BE2C (cell line): ENCODE measurements at regions not wholly inside any gene's neighbourhood (a gene's known extent, or its start where the extent isn't known, plus 50 kb on each side); places are given as distances from the start of the nearest gene placed in this dataset.
"Not testable (repeated sequence)": the region's sequence is repeated elsewhere in the genome, so short reads cannot be mapped to it uniquely, and the experiment has no call there.

ENCODE experiments used
- DNase-seq: peaks from one replicate; pipeline ENCODE4 v3.0.0-alpha.2; 2020
- H3K27me3 ChIP-seq: fragments of 250-450 bp; sonication (Bioruptor Pico); 2 replicates; pipeline ENCODE4 v1.5.1; 2020; ENCODE audit warnings: mild to moderate bottlenecking
- H3K36me3 ChIP-seq: fragments of 250-450 bp; sonication (Bioruptor Pico); 2 replicates; pipeline ENCODE4 v1.5.1; 2020; ENCODE audit warnings: mild to moderate bottlenecking
- H3K4me1 ChIP-seq: fragments of 250-450 bp; sonication (Bioruptor Pico); 2 replicates; pipeline ENCODE4 v1.5.1; 2020
- H3K4me3 ChIP-seq: 2 replicates; pipeline ENCODE4 v1.5.1; 2011; ENCODE audit warnings: low read depth, low read length
- H3K9me3 ChIP-seq: fragments of 250-450 bp; sonication (Bioruptor Pico); 2 replicates; pipeline ENCODE4 v1.5.1; 2020
- CTCF ChIP-seq: IDR thresholded peaks from 2 replicates; pipeline ENCODE4 v1.5.1; 2012; ENCODE audit warnings: mild to moderate bottlenecking, low read depth, low read length

GRCh38 chr15:31437686-31438085 lies 111.1 kb downstream of the KLF13 start:
- Histone ChIP-seq H3K27me3 (no peaks in the 10 kb centered on the region), H3K36me3 (no peaks in the 10 kb centered on the region), H3K4me3 (no peak overlapping the region), H3K9me3 (no peaks in the 10 kb centered on the region), H3K4me1 (peaks cover 22% of the 10 kb centered on the region)
- TF ChIP-seq CTCF = no peak
- DNase-seq = no peak

GRCh38 chr15:31438601-31439265 lies 112.1 kb downstream of the KLF13 start:
- TF ChIP-seq CTCF = no peak
- H3K4me1 ChIP-seq = peaks cover 17% of the 10 kb centered on the region
- H3K4me3 ChIP-seq = no peak overlapping the region
- H3K36me3 ChIP-seq = no peaks in the 10 kb centered on the region
- DNase-seq = no peak
- H3K9me3 ChIP-seq = no peaks in the 10 kb centered on the region
- no peaks in the 10 kb centered on the region for H3K27me3 ChIP-seq

GRCh38 chr15:31439328-31439727 lies 112.7 kb downstream of the KLF13 start:
- H3K4me3 ChIP-seq = no peak overlapping the region
- TF ChIP-seq CTCF = peak; percentile 54
- no peaks in the 10 kb centered on the region for H3K36me3 ChIP-seq
- peaks cover 17% of the 10 kb centered on the region for H3K4me1 ChIP-seq
- no peaks in the 10 kb centered on the region for H3K9me3 ChIP-seq
- peak; percentile 40 for DNase-seq
- H3K27me3 ChIP-seq = no peaks in the 10 kb centered on the region

GRCh38 chr15:31440216-31440615 lies 113.6 kb downstream of the KLF13 start:
- not testable (repeated sequence) for DNase-seq, H3K4me1 ChIP-seq, H3K36me3 ChIP-seq, H3K27me3 ChIP-seq, H3K9me3 ChIP-seq
- H3K4me3 ChIP-seq = peak overlapping the region; percentile 62

- H3K36me3 ChIP-seq = no peaks in the 10 kb centered on the region
- no peaks in the 10 kb centered on the region for H3K27me3 ChIP-seq
- peaks cover 4% of the 10 kb centered on the region; the same call in 1 of the 2 replicates for H3K4me1 ChIP-seq
- no peak for TF ChIP-seq CTCF
- peak overlapping the region; percentile 62 for H3K4me3 ChIP-seq
- peak; percentile 48 for DNase-seq
- H3K9me3 ChIP-seq = no peaks in the 10 kb centered on the region
These were observed 114.2 kb downstream of the KLF13 start for GRCh38 chr15:31440754-31441311.

GRCh38 chr15:31442226-31442625 lies 115.6 kb downstream of the KLF13 start:
- no peak for TF ChIP-seq CTCF
- DNase-seq = no peak
- H3K4me1 ChIP-seq = peaks cover 3% of the 10 kb centered on the region; the same call in 1 of the 2 replicates
- H3K27me3 ChIP-seq = no peaks in the 10 kb centered on the region
- no peaks in the 10 kb centered on the region for H3K36me3 ChIP-seq
- no peak overlapping the region for H3K4me3 ChIP-seq
- no peaks in the 10 kb centered on the region for H3K9me3 ChIP-seq
